Stimulated activated CD8-positive, alpha-beta memory T cell treated with anti-CD3 and anti-CD28 coated beads, Interleukin-4, amount 100 ng/mL, for 1 hour (primary cell): ENCODE measurements at regions not wholly inside any gene's neighbourhood (a gene's known extent, or its start where the extent isn't known, plus 50 kb on each side); places are given as distances from the start of the nearest gene placed in this dataset.

Source experiments
- DNase-seq, 2 donors: peaks; one replicate each; pipeline ENCODE4 v3.0.0-alpha.2; 2020; ENCODE audit warnings: low read depth in 2 of 2, low spot score in 1 of 2

- no peak for DNase-seq
Measured at GRCh38 chr13:59201841-59202240, 961.9 kb downstream of the DIAPH3 start.

GRCh38 chr13:59203855-59204254 lies 959.9 kb downstream of the DIAPH3 start:
- DNase-seq = no peak

DNA sequence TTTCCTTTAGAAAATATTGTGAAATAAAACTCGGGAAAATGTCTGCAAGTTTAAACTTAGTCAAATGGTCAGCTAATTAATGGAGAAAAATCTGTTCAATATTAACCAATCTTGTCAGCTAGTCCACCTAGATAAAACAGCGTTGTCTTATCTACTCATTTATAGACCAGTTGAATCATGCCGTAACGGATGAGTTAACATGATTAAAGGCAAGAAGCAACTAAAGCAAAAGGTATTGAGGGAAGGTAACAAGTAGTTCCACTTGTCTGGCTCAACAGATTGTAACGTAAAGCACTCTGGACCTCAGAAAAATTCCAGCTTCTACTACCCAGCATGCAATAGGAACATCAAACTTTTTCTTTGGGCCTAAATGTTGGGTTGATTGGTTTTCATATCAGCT lies 958.2 kb downstream of the DIAPH3 start:
- no peak for DNase-seq

GRCh38 chr13:59208405-59209195 lies 955.1 kb downstream of the DIAPH3 start:
- DNase-seq = no peak

DNA sequence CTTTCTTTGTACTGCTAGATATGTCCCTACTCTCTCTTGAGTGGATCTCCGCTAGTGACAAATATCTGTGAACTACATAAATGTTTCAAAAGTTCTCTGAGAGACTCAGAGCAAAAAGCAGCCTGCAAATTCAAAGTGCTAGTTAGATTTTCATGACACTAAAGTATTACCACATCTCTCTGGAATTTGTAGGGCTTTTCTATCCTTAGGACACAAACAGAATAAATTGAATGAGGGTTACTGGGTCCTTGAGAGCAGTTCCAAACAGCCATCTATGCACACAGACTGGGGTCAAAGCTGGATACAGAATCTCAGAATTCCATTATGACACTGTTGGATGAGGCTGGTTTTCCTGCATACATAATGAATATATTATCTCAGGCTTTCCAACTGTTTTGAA lies 953.2 kb downstream of the DIAPH3 start:
- no peak for DNase-seq

GRCh38 chr13:59211606-59212005 lies 952.1 kb downstream of the DIAPH3 start:
- no peak for DNase-seq

DNA sequence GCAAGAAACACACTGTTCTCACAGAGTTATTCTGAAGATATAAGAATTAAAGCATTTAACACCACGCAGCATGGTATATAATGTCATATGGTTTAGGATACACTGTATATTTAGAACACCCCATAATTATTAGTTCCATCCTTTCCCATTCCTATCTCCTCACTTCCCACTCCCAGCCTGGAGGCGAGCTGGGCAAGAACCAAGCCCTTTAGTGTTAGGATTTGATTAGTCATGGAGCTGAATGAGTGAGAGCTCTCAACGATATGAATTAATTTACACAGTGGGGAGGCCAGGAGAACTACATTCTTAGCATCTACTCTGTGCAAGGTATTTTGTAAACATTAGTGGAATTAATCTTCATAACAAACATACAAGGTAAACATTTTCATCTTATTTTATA lies 934.3 kb downstream of the DIAPH3 start:
- DNase-seq = no peak

DNA sequence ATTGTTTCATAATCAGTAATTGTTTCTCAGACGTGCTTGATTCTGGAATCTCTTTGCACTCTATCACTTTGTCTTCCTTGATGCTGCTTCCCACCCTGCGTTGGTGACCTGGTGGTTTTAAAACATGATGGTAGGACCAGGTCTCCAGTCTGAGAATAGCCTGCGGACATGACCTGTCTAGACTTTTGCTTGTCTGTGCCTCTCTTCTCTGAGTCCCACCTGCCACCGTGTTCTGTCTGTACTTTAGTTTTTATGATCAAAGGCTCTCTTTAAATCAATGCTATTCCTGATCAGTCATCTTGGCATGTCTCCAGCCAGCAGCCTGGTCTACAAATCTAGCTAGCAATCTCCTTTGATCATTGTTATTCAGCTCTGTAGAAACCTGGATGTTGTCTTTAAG lies 933.9 kb downstream of the DIAPH3 start:
- no peak for DNase-seq

DNA sequence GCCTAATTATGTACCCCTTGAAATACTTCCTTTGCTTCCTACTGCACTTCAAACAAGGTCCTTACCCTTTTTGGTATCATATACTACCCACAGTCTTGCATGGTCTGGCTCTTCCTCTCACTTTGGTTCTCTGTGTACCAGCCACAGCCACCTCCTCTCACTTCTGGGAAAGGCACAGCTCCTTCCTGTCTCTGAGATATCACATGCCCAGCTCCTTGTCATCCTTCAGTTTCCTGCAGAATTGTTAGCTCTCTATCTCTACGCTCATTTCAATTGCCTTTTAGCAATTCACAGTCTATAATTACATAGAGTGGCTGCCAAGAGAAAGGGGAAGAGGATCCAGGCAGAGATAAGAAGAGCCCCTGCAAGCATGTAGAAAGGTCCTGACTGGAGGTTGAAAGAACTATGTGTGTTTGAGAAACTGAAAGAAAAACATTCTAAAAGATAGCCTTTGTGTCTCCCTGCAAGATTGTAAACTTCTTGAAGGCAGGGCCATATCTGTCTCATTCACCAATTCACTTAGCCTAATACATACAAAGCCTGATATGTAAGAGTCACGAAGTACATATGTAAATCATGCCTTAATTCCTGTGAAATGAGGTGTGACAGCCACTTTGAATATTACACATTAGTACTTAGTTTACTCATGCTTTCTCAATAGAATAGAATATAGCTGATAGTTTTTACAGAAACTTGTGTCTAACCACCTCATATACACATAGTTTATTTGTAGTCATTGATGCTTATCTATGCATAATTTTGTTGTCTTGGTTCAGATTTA lies 933.1 kb downstream of the DIAPH3 start:
- DNase-seq = no peak

DNA sequence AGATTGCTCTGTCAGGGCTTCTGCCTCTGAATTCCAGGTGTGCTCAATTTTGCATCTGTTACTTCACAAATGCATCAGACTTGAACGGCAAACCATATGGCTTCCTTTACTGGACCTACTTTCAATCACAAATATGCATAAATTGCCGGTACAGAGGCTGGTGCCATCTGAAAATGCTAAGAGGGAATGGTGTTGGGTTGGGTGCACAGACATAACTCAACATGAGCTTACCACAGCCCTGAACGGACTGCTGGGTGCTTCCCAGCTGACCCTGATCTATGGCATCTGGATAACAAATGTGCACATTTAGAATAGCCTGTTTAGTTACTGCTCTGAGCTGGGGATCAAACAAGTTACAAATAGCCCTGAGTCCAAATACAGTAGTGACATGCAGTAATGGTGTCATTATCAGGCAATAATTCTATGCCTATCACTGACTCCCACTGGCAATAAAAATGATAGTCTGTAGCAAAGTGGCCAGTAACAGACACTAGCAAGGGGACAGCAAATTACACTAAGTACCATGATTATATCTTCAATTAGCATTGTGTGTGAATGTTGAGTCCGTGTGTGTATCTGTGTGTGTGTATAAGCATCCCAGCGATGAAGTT lies 927.3 kb downstream of the DIAPH3 start:
- no peak for DNase-seq

DNA sequence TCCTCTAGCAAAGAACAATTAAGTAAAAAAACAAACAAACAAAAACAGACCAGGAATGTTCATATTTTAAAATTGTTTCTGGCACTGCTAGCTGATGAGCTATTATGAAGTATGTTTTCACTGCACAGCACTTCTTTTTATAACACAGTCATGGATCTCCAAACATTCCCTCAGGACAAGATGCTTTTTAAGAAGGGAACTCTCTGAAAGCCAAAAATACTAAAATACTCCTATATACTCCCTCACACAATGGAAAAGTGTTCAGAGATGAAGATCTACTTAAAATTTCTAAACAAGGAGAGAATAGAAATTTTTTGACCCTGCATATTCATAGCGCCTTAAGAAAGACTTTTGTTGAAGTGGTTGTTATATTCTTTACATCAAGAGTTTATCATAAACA lies 926.8 kb downstream of the DIAPH3 start:
- no peak for DNase-seq

DNA sequence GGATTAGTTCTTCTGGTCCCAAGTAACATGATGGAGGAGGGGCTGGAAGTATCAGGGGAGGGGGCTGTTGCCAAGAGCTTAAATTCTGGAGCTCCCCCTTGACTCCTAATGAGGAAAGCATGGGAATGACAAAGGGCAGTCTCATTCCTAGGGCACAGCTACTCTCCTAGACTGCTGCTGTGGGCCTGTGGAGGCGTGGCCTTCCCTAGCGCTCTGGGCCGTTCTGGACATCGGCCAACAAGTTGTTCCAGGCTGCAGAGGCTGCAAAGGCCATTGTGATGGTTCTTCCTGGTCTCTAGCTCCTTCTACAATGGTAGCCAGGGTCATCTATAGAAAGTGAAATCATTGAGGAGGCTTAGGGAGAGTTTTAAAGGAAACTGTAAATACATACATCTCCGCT lies 916.6 kb downstream of the DIAPH3 start:
- no peak for DNase-seq

GRCh38 chr13:59250336-59251189 lies 913.2 kb downstream of the DIAPH3 start:
- no peak for DNase-seq

- no peak for DNase-seq
Measured at GRCh38 chr13:59259165-59260000, 904.3 kb downstream of the DIAPH3 start.

GRCh38 chr13:59261928-59262488 lies 901.7 kb downstream of the DIAPH3 start:
- no peak for DNase-seq

- DNase-seq = no peak
Measured at GRCh38 chr13:59263531-59263930, 900.2 kb downstream of the DIAPH3 start.

- no peak for DNase-seq
Measured at GRCh38 chr13:59266478-59267063, 897.2 kb downstream of the DIAPH3 start.

- DNase-seq = no peak
Measured at GRCh38 chr13:59269476-59269875, 894.3 kb downstream of the DIAPH3 start.

DNA sequence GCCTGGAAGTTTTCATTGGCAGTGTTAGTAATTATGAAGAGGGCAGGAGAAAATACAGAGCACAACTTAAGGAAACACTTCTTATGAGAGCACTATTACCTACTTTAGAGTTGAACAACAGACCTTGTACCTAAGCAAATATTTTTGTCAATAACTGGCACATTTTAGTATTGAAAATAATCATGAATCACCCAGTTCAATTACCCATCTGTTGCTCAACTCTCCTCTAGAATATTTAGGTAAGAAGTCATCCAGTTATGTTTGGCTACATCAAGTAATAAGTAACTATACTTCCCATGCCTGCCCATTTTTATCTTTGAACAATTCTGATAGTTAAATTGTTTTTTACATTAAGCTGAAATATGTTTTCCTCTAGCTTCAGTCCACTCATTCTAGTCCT lies 893.4 kb downstream of the DIAPH3 start:
- DNase-seq = no peak
